PC-3 (cell line): ENCODE measurements at regions not wholly inside any gene's neighbourhood (a gene's known extent, or its start where the extent isn't known, plus 50 kb on each side); places are given as distances from the start of the nearest gene placed in this dataset.

Source experiments
- ATAC-seq: fragments of 200-7000 bp; cut with Tn5 transposase; 2 replicates; pipeline ENCODE4 v1.9.1; 2020; ENCODE audit warnings: mild to moderate bottlenecking, moderate library complexity
- BruUV-seq: library from RNA; stranded (reverse); fragments of 400-500 nt; replicated peaks from 2 replicates; lab custom pipeline; 2021; lab: Mats Ljungman, UMichigan
- CTCF ChIA-PET: fragments of 300-600 bp; sonication (Branson Sonifier 250); formaldehyde crosslinking; loops from one replicate; lab custom pipeline; 2022; ENCODE audit warnings: antibody characterized with exemption; lab: Charles Lee
- POLR2A ChIA-PET: fragments of 300-600 bp; sonication (Branson Sonifier 250); formaldehyde crosslinking; loops from one replicate; lab custom pipeline; 2022; ENCODE audit warnings: antibody characterized with exemption; ENCODE audit not compliant: unreplicated experiment; lab: Charles Lee
- DNase-seq: peaks from one replicate; pipeline ENCODE4 v3.0.0-alpha.2; 2015
- H2AFZ ChIP-seq: fragments of 300-600 bp; sonication (generic); 2 replicates; pipeline ENCODE4 v1.6.0; 2016; ENCODE audit warnings: antibody characterized with exemption, low read length
- H3F3A ChIP-seq: fragments of 300-600 bp; sonication (generic); one replicate; pipeline ENCODE4 v1.6.0; 2017; ENCODE audit warnings: antibody characterized with exemption, low read length, control low read depth, mild to moderate bottlenecking; ENCODE audit not compliant: unreplicated experiment
- H3K27ac ChIP-seq: fragments of 300-600 bp; sonication (generic); 2 replicates; pipeline ENCODE4 v1.5.1; 2016; ENCODE audit warnings: mild to moderate bottlenecking, low read length
- H3K27me3 ChIP-seq: fragments of 300-600 bp; sonication (generic); 2 replicates; pipeline ENCODE4 v1.6.1; 2016; ENCODE audit warnings: low read length, mixed read lengths
- H3K36me3 ChIP-seq: fragments of 300-600 bp; sonication (generic); 2 replicates; pipeline ENCODE4 v1.6.1; 2016; ENCODE audit warnings: low read depth, mixed run types, low read length, mixed read lengths
- H3K4me1 ChIP-seq: fragments of 300-600 bp; sonication (generic); 2 replicates; pipeline ENCODE4 v1.5.1; 2016; ENCODE audit warnings: low read length; ENCODE audit not compliant: insufficient read depth
- H3K4me2 ChIP-seq: fragments of 300-600 bp; sonication (generic); 2 replicates; pipeline ENCODE4 v1.6.0; 2016; ENCODE audit warnings: low read length
- H3K4me3 ChIP-seq: fragments of 300-600 bp; sonication (generic); 2 replicates; pipeline ENCODE4 v1.5.1; 2016; ENCODE audit warnings: mild to moderate bottlenecking, low read length, mixed read lengths
- H3K79me2 ChIP-seq: fragments of 300-600 bp; sonication (generic); 2 replicates; pipeline ENCODE4 v1.6.1; 2017; ENCODE audit warnings: low read length, mixed read lengths
- H3K9ac ChIP-seq: fragments of 300-600 bp; sonication (generic); 2 replicates; pipeline ENCODE4 v1.6.0; 2016; ENCODE audit warnings: mild to moderate bottlenecking, low read length
- H3K9me2 ChIP-seq: fragments of 300-600 bp; sonication (generic); replicated peaks from 2 replicates; pipeline ENCODE4 v1.6.1; 2016; ENCODE audit warnings: mixed run types, low read length, mixed read lengths
- H3K9me3 ChIP-seq: fragments of 300-600 bp; sonication (generic); 2 replicates; pipeline ENCODE4 v1.6.1; 2016; ENCODE audit warnings: low read length, mixed read lengths
- H4K20me1 ChIP-seq: fragments of 300-600 bp; sonication (generic); 2 replicates; pipeline ENCODE4 v1.6.1; 2016; ENCODE audit warnings: low read length, mixed read lengths
- EZH2 ChIP-seq: fragments of 300-600 bp; sonication (generic); IDR thresholded peaks from one replicate; pipeline ENCODE4 v1.6.1; 2017; ENCODE audit warnings: antibody characterized with exemption, mild to moderate bottlenecking, low read length; ENCODE audit not compliant: unreplicated experiment
- EZH2phosphoT487 ChIP-seq: fragments of 300-600 bp; sonication (generic); IDR thresholded peaks from 2 replicates; pipeline ENCODE4 v1.6.1; 2018; ENCODE audit warnings: mild to moderate bottlenecking, antibody characterized with exemption, low read length, borderline replicate concordance
- intact Hi-C: fragments of 100-400 bp; cut with micrococcal nuclease; formaldehyde crosslinking; loops from 2 replicates; pipeline ENCODE4 v1.9.0; 2023
- TF ChIP-seq, protein P1 (sequence below): fragments of 300-600 bp; sonication (generic); conservative IDR thresholded peaks from 2 replicates; pipeline ENCODE4 v1.5.1; 2017; ENCODE audit warnings: antibody characterized with exemption, low read depth, mild to moderate bottlenecking, low read length

GRCh38 chr13:51007216-51007615 is 97.6 kb downstream of the RNASEH2B start:
- Histone ChIP-seq H3K4me3 (no peak overlapping the region), H3K9me3 (no peaks in the 10 kb centered on the region), H3K4me2 (no peak overlapping the region), H3K27me3 (no peaks in the 10 kb centered on the region), H3K79me2 (no peaks in the 10 kb centered on the region), H2AFZ (no peak overlapping the region), H3F3A (no peaks in the 10 kb centered on the region), H3K4me1 (no peaks in the 10 kb centered on the region), H3K9me2 (no peaks in the 10 kb centered on the region), H3K36me3 (no peaks in the 10 kb centered on the region), H4K20me1 (no peaks in the 10 kb centered on the region), H3K27ac (no peak overlapping the region), H3K9ac (no peak overlapping the region)
- intact Hi-C loops = no loop called here
- ChIA-PET POLR2A (no interaction called here), CTCF (no interaction called here)
- no TSS peak for BruUV-seq
- no peak for ATAC-seq
- TF ChIP-seq EZH2phosphoT487 (no peak), EZH2 (no peak)
- TF ChIP-seq, protein P1, sequence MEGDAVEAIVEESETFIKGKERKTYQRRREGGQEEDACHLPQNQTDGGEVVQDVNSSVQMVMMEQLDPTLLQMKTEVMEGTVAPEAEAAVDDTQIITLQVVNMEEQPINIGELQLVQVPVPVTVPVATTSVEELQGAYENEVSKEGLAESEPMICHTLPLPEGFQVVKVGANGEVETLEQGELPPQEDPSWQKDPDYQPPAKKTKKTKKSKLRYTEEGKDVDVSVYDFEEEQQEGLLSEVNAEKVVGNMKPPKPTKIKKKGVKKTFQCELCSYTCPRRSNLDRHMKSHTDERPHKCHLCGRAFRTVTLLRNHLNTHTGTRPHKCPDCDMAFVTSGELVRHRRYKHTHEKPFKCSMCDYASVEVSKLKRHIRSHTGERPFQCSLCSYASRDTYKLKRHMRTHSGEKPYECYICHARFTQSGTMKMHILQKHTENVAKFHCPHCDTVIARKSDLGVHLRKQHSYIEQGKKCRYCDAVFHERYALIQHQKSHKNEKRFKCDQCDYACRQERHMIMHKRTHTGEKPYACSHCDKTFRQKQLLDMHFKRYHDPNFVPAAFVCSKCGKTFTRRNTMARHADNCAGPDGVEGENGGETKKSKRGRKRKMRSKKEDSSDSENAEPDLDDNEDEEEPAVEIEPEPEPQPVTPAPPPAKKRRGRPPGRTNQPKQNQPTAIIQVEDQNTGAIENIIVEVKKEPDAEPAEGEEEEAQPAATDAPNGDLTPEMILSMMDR = no peak
- no peak for DNase-seq

- CTCF ChIA-PET = no interaction called here
- TF ChIP-seq EZH2phosphoT487 = no peak
- TF ChIP-seq EZH2 = no peak
- TF ChIP-seq, protein P1 = no peak
- H3K4me3 ChIP-seq = no peak overlapping the region
- H4K20me1 ChIP-seq = no peaks in the 10 kb centered on the region
- POLR2A ChIA-PET = no interaction called here
- no peaks in the 10 kb centered on the region for H3K9me3 ChIP-seq
- DNase-seq = no peak
- no peak overlapping the region for H3K9ac ChIP-seq
- no peak overlapping the region for H3K4me2 ChIP-seq
- no peak for ATAC-seq
- no peak overlapping the region for H2AFZ ChIP-seq
- H3K27me3 ChIP-seq = no peaks in the 10 kb centered on the region
- H3K27ac ChIP-seq = no peak overlapping the region
- no peaks in the 10 kb centered on the region for H3K9me2 ChIP-seq
- BruUV-seq = no TSS peak
- H3K4me1 ChIP-seq = no peaks in the 10 kb centered on the region
- intact Hi-C loops = no loop called here
- no peaks in the 10 kb centered on the region for H3K36me3 ChIP-seq
- no peaks in the 10 kb centered on the region for H3F3A ChIP-seq
- H3K79me2 ChIP-seq = no peaks in the 10 kb centered on the region
Measured at GRCh38 chr13:51006067-51006845, 96.7 kb downstream of the RNASEH2B start.
